SJCRH30 (cell line): ENCODE measurements at regions not wholly inside any gene's neighbourhood (a gene's known extent, or its start where the extent isn't known, plus 50 kb on each side); places are given as distances from the start of the nearest gene placed in this dataset.
"Not testable (repeated sequence)": the region's sequence is repeated elsewhere in the genome, so short reads cannot be mapped to it uniquely, and the experiment has no call there.

ENCODE experiments used
- DNase-seq, 2 experiments: peaks; one replicate each; pipeline ENCODE4 v3.0.0-alpha.2; 2015 to 2020
- H3K27ac ChIP-seq: fragments of 250-450 bp; sonication (Bioruptor Pico); 2 replicates; pipeline ENCODE4 v1.5.1; 2020; ENCODE audit warnings: mild to moderate bottlenecking, moderate library complexity
- H3K27me3 ChIP-seq: fragments of 250-450 bp; sonication (Bioruptor Pico); 2 replicates; pipeline ENCODE4 v1.5.1; 2020; ENCODE audit warnings: mild to moderate bottlenecking, moderate library complexity
- H3K36me3 ChIP-seq: fragments of 250-450 bp; sonication (Bioruptor Pico); 2 replicates; pipeline ENCODE4 v1.5.1; 2020; ENCODE audit warnings: mild to moderate bottlenecking, moderate library complexity
- H3K4me1 ChIP-seq: fragments of 250-450 bp; sonication (Bioruptor Pico); 2 replicates; pipeline ENCODE4 v1.5.1; 2020; ENCODE audit warnings: mild to moderate bottlenecking, moderate library complexity
- H3K4me3 ChIP-seq: fragments of 250-450 bp; sonication (Bioruptor Pico); 2 replicates; pipeline ENCODE4 v1.5.1; 2020; ENCODE audit warnings: mild to moderate bottlenecking, moderate library complexity
- H3K9me3 ChIP-seq: fragments of 250-450 bp; sonication (Bioruptor Pico); replicated peaks from 2 replicates; pipeline ENCODE4 v1.5.1; 2020; ENCODE audit warnings: mild to moderate bottlenecking, moderate library complexity

DNA sequence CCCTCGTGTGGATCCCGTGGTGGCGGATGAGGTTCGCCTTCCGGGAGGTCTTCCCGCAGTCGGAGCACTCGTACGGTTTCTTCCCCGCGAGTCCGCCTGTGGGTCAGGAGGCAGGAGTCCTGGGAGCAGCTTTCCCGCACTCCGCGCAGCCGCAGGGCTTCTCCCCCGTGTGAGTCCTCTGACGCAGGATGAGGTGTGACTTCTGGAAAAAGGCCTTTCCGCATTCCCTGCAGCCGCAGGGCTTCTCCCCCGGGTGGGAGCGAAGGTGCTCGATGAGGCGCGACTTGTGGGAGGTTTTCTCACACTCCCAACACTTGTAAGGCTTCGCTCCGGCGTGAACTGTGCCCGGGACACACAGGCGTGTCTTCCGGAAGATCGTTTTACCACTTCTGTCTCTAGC, 68.8 kb upstream of the WIPI2 start:
- not testable (repeated sequence) for H3K9me3 ChIP-seq, DNase-seq, H3K36me3 ChIP-seq, H3K4me1 ChIP-seq, H3K27ac ChIP-seq, H3K27me3 ChIP-seq, H3K4me3 ChIP-seq

DNA sequence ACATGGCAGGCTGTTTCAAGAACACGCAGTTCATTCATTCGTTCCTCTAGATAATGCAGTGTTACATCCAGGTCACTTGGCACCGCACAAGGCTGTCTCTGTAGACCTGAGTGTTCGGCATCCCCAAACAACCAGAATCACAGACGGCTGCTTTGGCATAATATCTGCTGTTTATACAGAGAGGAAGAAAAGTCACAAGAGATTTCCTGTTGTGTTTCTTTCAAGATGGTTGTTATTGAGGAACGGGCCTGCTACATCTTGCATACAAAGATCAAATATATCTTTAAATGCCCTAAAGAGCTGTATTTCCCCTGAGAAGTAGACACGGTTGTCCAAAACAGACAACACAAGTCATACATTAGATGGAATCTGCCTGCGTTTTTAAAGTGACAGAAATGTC, 58.8 kb upstream of the WIPI2 start:
- H3K9me3 ChIP-seq, DNase-seq, H3K4me3 ChIP-seq, H3K4me1 ChIP-seq, H3K27ac ChIP-seq, H3K27me3 ChIP-seq, H3K36me3 ChIP-seq: not testable (repeated sequence)

DNA sequence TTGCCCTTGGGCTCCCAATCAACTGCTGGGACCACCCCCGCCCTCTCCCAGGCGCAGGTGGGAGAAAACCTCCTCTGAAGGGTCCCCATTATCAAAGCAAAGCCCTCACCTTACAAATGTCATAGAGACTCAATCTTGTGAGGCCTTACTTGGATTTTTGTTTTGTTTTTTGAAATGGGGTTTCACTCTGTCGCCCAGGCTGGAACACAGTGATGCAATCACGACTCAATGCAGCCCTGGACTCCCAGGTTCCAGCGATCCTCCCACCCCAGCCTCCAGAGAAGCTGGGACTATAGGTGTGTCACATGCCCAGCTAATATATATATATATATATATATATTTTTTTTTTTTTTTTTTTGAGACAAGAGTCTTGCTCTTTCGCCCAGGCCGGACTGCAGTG, 57.5 kb upstream of the WIPI2 start:
- Histone ChIP-seq H3K27ac (no peak overlapping the region), H3K27me3 (no peaks in the 10 kb centered on the region), H3K4me1 (no peaks in the 10 kb centered on the region), H3K9me3 (no peaks in the 10 kb centered on the region), H3K4me3 (no peak overlapping the region), H3K36me3 (no peaks in the 10 kb centered on the region)
- DNase-seq = no peak

DNA sequence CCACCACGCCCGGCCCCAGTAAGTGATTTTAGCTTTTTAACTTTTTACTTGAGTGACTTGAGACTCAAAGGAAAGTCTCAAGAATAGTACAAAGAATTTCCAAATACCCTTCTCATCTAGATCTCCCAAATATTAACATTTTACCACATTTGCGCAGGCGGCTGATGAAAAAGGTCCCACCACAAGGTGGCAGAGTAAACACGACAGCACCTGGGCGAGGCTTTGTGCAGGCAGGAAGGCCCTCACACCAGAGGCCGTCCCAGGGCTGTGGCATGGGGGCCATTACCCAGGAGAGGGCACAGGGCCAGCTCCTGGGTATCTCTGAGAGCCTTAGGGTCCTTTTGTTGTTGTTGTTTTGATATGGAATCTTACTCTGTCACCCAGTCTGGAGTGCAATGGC, 50.0 kb upstream of the WIPI2 start:
- H3K4me1 ChIP-seq = no peaks in the 10 kb centered on the region
- no peak overlapping the region for H3K27ac ChIP-seq
- no peak overlapping the region for H3K4me3 ChIP-seq
- H3K27me3 ChIP-seq = no peaks in the 10 kb centered on the region
- H3K9me3 ChIP-seq = no peaks in the 10 kb centered on the region
- DNase-seq = peak; percentile 34 to 52
- H3K36me3 ChIP-seq = no peaks in the 10 kb centered on the region
